GM12872 (cell line): ENCODE measurements at regions not wholly inside any gene's neighbourhood (a gene's known extent, or its start where the extent isn't known, plus 50 kb on each side); places are given as distances from the start of the nearest gene placed in this dataset.

Experiments used
- TF ChIP-seq, protein P1 (sequence below): IDR thresholded peaks from 3 replicates; pipeline ENCODE4 v1.5.1; 2011; ENCODE audit warnings: low read depth, mild to moderate bottlenecking, low read length, moderate library complexity; ENCODE audit not compliant: insufficient read depth

DNA sequence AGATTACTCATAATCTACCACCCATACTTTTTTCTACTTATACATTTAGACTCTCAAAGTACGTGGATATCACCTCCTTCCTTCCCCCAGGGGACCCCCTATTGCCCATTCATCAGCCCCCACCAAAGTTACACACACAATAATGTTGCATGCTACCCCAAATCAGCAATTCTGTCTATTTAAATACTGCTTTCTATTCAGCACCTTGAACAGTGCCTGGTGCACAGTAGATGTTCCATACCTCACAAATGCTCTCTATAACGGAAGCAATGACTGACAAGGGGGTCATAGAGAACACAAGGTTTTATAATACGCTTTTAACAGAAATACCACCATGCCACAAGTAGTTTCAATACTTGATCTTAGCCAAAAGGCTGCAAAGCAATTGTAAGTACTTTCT lies 370.7 kb downstream of the MIAT start:
- TF ChIP-seq, protein P1, sequence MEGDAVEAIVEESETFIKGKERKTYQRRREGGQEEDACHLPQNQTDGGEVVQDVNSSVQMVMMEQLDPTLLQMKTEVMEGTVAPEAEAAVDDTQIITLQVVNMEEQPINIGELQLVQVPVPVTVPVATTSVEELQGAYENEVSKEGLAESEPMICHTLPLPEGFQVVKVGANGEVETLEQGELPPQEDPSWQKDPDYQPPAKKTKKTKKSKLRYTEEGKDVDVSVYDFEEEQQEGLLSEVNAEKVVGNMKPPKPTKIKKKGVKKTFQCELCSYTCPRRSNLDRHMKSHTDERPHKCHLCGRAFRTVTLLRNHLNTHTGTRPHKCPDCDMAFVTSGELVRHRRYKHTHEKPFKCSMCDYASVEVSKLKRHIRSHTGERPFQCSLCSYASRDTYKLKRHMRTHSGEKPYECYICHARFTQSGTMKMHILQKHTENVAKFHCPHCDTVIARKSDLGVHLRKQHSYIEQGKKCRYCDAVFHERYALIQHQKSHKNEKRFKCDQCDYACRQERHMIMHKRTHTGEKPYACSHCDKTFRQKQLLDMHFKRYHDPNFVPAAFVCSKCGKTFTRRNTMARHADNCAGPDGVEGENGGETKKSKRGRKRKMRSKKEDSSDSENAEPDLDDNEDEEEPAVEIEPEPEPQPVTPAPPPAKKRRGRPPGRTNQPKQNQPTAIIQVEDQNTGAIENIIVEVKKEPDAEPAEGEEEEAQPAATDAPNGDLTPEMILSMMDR = no peak

DNA sequence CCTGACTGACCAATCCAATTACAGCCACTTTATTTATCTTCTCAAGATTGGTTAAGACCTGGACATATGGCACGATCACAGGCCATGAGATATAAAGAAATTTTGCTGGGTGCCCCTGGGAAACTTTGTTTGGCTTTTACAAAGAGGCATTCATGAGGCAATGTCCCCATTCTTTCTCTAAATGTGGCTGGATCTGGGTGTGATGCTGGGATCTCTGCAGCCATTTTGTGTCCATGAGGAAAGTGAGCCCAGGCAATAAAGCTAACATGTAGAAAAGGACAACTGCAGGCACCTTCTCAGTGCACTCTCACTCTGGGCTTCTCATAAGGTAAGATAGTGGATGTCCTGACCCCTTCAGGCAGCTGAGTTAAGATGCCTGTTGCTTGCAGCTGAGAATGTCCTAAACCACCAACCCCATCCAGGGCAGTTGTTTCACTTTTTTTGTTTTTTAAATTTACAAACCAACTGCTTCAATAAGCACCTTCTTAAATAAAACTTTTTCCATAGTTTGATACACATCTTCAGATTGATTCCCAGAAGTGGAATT lies 372.3 kb downstream of the MIAT start:
- TF ChIP-seq, protein P1 = no peak

DNA sequence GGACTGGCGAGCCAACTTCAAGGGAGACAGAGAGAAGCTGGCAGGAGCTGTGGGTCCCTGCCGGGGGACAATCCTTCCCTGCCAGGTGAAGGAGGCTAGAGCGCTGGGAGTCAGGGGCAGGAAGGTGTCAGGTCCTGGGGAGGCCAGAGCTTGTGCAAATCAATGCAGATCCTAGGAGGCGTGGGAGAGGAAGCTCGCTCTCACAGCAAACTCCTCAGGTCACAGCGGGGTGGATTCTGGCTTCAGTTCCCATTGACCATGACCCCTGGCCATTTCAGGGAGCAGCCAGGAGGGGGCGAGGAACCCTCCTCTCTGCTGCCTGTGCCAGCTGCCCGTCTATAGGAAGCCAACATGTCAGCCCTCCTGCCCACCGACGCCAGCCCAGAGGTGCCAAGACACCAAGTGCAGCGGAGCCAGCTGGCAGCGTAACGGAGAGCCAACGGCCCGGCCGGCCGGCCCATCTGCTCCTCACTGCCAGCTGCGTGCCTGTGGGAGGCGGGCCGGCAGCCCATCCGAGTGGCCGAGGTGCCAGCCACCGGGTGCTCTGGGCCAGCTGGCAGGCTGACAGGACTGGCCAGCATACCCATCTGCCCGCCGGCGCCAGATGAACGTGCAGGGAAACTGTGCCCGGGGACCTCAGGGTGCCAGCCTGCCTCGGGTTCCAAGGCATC lies 374.8 kb downstream of the MIAT start:
- TF ChIP-seq, protein P1 = peak; percentile 15; the same call in 1 of the 3 replicates

DNA sequence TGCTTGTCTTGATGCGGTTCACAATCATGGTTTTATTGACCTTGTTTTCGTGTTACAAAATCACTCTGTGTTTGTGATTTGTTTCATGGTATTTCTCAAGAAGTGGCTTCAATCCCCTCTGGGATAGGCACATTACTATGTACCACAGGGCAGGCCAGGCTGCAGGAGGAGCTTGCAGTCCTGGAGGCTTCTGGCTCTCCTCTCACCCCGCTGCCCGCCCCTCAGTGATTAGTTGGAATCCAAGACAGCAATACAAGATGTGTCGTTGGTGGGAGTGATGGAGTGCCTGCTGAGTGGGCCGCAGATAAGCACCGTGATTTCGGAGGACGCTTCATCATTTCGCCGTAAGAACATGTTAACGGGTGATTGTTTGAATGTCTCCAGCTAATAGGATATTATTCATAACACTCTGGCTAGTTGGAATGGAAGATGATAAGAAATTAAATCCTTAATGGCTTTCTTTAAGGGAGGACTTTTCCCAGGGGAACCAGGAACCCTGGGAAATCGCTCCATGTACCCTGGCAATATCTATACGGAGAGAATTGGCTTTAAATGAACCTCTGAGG lies 384.4 kb downstream of the MIAT start:
- TF ChIP-seq, protein P1 = no peak

DNA sequence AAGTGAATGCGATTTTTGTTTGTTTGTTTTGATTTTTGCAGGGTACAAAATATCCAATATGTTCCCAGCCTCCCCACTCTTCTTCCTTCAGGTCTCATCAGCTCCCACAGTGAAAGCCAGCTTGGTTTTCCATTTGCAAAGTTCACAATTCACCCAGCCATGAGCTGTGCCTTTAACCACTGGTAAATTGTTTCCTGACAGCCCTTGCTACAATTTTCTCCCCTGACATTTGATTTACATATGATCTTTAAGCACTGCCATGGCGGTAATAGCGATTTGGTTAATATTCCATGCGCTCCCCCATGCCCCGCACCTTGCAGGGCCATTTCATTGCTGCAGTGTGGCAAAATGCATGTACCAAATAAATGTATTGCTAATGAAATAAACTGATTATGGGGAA lies 385.9 kb downstream of the MIAT start:
- TF ChIP-seq, protein P1 = no peak

DNA sequence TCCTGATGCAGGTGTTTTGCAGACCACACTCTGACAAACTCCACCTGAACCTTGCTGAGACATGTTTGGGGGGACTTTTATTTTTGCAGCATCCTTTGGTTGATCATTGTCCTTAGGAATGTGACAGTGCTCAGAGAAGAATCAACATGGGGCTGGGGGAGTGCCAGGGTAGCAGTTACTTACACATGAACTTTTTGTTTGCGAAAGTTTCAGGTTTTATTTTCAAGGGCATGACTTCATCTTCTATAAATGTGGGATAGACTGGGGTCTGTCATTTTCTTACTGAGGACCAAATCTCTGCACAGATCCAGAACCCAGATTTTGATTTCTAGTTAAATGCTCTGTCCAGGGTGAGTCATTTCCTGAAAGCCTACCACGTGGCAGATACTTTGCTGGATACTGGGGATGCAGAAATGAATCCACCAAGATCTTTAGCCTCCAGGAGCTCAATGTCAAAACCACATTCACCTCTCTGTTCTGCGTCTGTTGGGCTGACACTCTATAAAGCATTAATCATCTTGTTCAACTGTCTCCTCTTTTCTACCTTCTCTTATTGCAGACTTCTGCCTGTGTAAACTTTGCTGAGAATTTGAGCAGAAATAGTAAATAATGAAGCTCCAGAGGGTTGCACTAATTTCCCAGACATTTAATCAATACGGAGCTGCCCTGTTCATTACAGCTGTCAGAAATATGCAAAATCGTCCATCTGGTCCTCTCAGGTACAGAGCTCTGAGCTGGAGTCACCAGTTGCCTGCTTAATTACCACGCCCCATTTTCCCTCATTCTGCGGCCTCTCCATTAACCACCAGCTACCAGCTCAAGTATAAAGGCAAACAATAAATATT lies 387.9 kb downstream of the MIAT start:
- TF ChIP-seq, protein P1 = no peak

DNA sequence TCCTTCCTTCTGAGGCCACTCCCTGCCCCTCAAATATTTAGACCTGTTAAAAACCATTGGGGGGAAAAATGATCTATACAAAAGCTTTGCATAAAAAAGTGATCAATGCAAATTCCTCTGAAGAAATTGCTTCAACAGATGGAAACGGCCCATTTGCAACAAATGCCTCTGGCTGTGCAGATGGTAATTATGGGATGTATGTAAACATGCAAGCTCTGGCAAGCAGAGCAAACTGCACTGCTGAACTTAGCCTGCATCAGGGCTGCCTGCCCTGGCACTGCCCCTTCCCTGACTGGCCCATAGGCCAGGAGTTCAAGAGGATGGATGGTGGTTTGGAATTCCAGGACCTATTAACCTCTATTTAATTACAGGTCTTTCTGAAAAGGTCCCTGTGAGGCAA lies 388.7 kb downstream of the MIAT start:
- TF ChIP-seq, protein P1 = no peak
